ENCODE measurements at regions not wholly inside any gene's neighbourhood (a gene's known extent, or its start where the extent isn't known, plus 50 kb on each side); places are given as distances from the start of the nearest gene placed in this dataset.

GRCh38 chr5:156149213-156149612 is 177.8 kb upstream of the SGCD start:
- no peaks in the 10 kb centered on the region for H3K27me3 ChIP-seq (ENCODE audit: control insufficient read depth in 2 of 2, insufficient read depth in 2 of 2, low read length in 2 of 2)
- TF ChIP-seq POLR2A (IDR thresholded peaks at IDR 0.05; ENCODE audit: low read depth, low read length) (no peak), MYC (IDR thresholded peaks at IDR 0.05; ENCODE audit: low read depth, low read length) (no peak), GATA2 (IDR thresholded peaks at IDR 0.05; ENCODE audit: insufficient read depth, insufficient read length, low read depth, low read length) (no peak), POLR2AphosphoS5 (IDR thresholded peaks at IDR 0.05; ENCODE audit: insufficient read depth, low read depth, low read length) (no peak), JUN (IDR thresholded peaks at IDR 0.05; ENCODE audit: borderline replicate concordance, insufficient read depth, insufficient read length, low read depth) (no peak), FOS (IDR thresholded peaks at IDR 0.05; ENCODE audit: borderline replicate concordance, insufficient read depth, low read length) (no peak), EZH2 (IDR thresholded peaks at IDR 0.05; ENCODE audit: borderline replicate concordance, low read depth, low read length, severe bottlenecking) (no peak), MAX (IDR thresholded peaks at IDR 0.05; ENCODE audit: insufficient read depth, insufficient read length) (no peak)
- TF ChIP-seq, protein P1, sequence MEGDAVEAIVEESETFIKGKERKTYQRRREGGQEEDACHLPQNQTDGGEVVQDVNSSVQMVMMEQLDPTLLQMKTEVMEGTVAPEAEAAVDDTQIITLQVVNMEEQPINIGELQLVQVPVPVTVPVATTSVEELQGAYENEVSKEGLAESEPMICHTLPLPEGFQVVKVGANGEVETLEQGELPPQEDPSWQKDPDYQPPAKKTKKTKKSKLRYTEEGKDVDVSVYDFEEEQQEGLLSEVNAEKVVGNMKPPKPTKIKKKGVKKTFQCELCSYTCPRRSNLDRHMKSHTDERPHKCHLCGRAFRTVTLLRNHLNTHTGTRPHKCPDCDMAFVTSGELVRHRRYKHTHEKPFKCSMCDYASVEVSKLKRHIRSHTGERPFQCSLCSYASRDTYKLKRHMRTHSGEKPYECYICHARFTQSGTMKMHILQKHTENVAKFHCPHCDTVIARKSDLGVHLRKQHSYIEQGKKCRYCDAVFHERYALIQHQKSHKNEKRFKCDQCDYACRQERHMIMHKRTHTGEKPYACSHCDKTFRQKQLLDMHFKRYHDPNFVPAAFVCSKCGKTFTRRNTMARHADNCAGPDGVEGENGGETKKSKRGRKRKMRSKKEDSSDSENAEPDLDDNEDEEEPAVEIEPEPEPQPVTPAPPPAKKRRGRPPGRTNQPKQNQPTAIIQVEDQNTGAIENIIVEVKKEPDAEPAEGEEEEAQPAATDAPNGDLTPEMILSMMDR (IDR thresholded peaks at IDR 0.05; ENCODE audit: extremely low read depth in 1 of 2, insufficient read depth in 1 of 2, low read depth in 1 of 2, low read length in 2 of 2) = no peak
- H3K4me3 ChIP-seq (replicated peaks in 1 of 3; ENCODE audit: insufficient read depth in 1 of 3, low read depth in 1 of 3, low read length in 3 of 3) = no peak overlapping the region
- POLR2A ChIA-PET = no interaction called here
- H3K4me1 ChIP-seq (ENCODE audit: control insufficient read depth, extremely low read depth, insufficient read depth, low read length) = no peaks in the 10 kb centered on the region
- no peaks in the 10 kb centered on the region for H4K20me1 ChIP-seq (replicated peaks; ENCODE audit: control insufficient read depth, extremely low read depth, insufficient read depth, low read length)
- H3K9me3 ChIP-seq (replicated peaks; ENCODE audit: control insufficient read depth, insufficient read depth, low read length) = peaks cover 2% of the 10 kb centered on the region
- no peak overlapping the region for H3K27ac ChIP-seq (ENCODE audit: insufficient read depth, low read depth, low read length)
- no TSS peak for BruUV-seq (replicated peaks)
- no peak overlapping the region for H3K4me2 ChIP-seq (ENCODE audit: insufficient read depth, low read length)
- H3K9ac ChIP-seq (replicated peaks; ENCODE audit: extremely low read depth, insufficient read depth, low read length) = no peak overlapping the region
- intact Hi-C loops (cut with micrococcal nuclease) (no loop called here), dilution Hi-C loops (cut with MboI; ENCODE audit: extremely low pct_ligation_motif_present, low sequenced_read_pairs) (no loop called here)
- no peaks in the 10 kb centered on the region for H3K36me3 ChIP-seq (ENCODE audit: control insufficient read depth in 2 of 2, extremely low read depth in 1 of 2, insufficient read depth in 2 of 2, low read length in 2 of 2)
- no peak overlapping the region for H2AFZ ChIP-seq (ENCODE audit: low read depth, low read length)
- no peaks in the 10 kb centered on the region for H3K9me1 ChIP-seq (replicated peaks; ENCODE audit: control insufficient read depth, extremely low read depth, insufficient read depth, low read length)
- no peak for FAIRE-seq
- H3K79me2 ChIP-seq (ENCODE audit: control insufficient read depth, insufficient read depth, low read length) = no peaks in the 10 kb centered on the region
- CTCF ChIA-PET = no interaction called here
- no peak for DNase-seq (ENCODE audit: low read depth, low spot score)

Measured in endothelial cell of umbilical vein (primary cell).